GM12874 (cell line): ENCODE measurements at regions not wholly inside any gene's neighbourhood (a gene's known extent, or its start where the extent isn't known, plus 50 kb on each side); places are given as distances from the start of the nearest gene placed in this dataset.

Experiments
- CTCF ChIP-seq: IDR thresholded peaks from 2 replicates; pipeline ENCODE4 v1.5.1; 2011; ENCODE audit warnings: low read depth, mild to moderate bottlenecking, control low read depth, low read length, moderate library complexity; ENCODE audit not compliant: insufficient read depth

GRCh38 chr2:163474319-163474744 lies 261.5 kb downstream of the FIGN start:
- TF ChIP-seq CTCF, result no peak

GRCh38 chr2:163471947-163472346 lies 263.9 kb downstream of the FIGN start:
- TF ChIP-seq CTCF, result no peak

GRCh38 chr2:163469561-163469962 lies 266.2 kb downstream of the FIGN start:
- no peak for TF ChIP-seq CTCF

GRCh38 chr2:163467251-163467630 lies 268.6 kb downstream of the FIGN start:
- no peak for TF ChIP-seq CTCF

- TF ChIP-seq CTCF, result no peak
Measured at GRCh38 chr2:163466331-163467250, 269.2 kb downstream of the FIGN start.

- TF ChIP-seq CTCF, result no peak
Measured at GRCh38 chr2:163465440-163465839, 270.4 kb downstream of the FIGN start.

- no peak for TF ChIP-seq CTCF
Measured at GRCh38 chr2:163463411-163463810, 272.4 kb downstream of the FIGN start.
